Peyer's patch (tissue), 4 donors: ENCODE measurements at regions not wholly inside any gene's neighbourhood (a gene's known extent, or its start where the extent isn't known, plus 50 kb on each side); places are given as distances from the start of the nearest gene placed in this dataset.

Experiments used
- DNase-seq, 3 donors: peaks; one replicate each; pipeline ENCODE4 v3.0.0-alpha.2; 2017 to 2019
- H3K27ac ChIP-seq, 4 donors: fragments of 200-600 bp; sonication (generic); one replicate each; pipeline ENCODE4 v1.5.1; 2016 to 2019
- H3K27me3 ChIP-seq, 2 donors: fragments of 200-600 bp; sonication (generic); one replicate each; pipeline ENCODE4 v1.5.1; 2019
- H3K36me3 ChIP-seq, 3 donors: fragments of 200-600 bp; sonication (generic); one replicate each; pipeline ENCODE4 v1.5.1; 2016 to 2019
- H3K4me1 ChIP-seq, 4 donors: fragments of 200-600 bp; sonication (generic); one replicate each; pipeline ENCODE4 v1.5.1; 2016 to 2019
- H3K4me3 ChIP-seq, 4 donors: fragments of 200-600 bp; sonication (generic); 1 replicate in 3 of 4; 2 replicates in 1 of 4; pipeline ENCODE4 v1.5.1; 2016 to 2019; ENCODE audit warnings: mild to moderate bottlenecking in 1 of 4
- H3K9me3 ChIP-seq, 4 donors: fragments of 200-600 bp; sonication (generic); one replicate each; pipeline ENCODE4 v1.5.1; 2016 to 2019; ENCODE audit warnings: mild to moderate bottlenecking in 1 of 4
- POLR2A ChIP-seq, 2 donors: fragments of 450-650 bp; IDR thresholded peaks; one replicate each; pipeline ENCODE4 v1.5.1; 2017; ENCODE audit warnings: antibody characterized with exemption in 2 of 2, mild to moderate bottlenecking in 2 of 2, moderate library complexity in 2 of 2
- TF ChIP-seq, protein P1 (sequence below), 6 experiments: fragments of 450-650 bp in 4 of 6; fragments of 200-600 bp in 2 of 6; sonication (generic) in 1 of 6; IDR thresholded peaks; one replicate each; pipeline ENCODE4 v1.5.1; 2017 to 2019; ENCODE audit warnings: antibody characterized with exemption in 6 of 6, mild to moderate bottlenecking in 3 of 6, moderate library complexity in 1 of 6

DNA sequence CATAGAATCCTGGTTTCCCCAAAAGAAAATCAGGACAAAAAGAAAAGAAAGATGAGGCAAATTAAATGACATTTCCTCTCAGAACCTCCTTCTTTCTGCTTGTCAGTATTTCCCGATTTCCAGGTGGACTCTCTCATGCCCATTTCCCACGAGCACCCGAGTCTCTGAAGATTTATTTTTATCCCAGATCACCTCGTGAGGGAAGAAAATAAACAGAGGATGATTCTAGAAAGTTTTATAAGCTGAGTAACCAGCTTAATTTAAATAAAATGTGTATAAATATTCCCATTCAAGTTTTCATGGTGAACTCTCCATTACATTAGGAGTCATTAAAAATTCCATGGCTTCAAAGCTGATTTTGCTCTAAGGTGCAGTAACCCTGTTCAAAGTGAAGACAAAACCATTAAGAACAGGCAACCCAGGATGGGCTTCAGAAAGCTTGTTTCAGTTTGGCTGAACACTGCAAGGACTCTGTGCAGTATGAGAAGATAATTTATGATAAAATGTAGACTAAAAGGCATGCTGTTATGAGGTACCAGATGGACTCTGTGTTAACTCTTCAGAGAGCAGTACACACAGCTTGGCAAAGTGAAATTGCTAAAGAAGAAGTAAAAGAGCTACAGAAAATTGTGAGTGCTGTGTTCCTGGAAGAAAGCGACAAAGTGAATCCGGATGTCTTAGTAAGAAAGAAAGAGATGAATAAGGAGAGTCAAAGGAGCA, 521.3 kb upstream of the LRRN3 start:
- H3K4me3 ChIP-seq = no peak overlapping the region
- H3K27me3 ChIP-seq = no peaks in the 10 kb centered on the region
- TF ChIP-seq POLR2A (IDR thresholded peaks at IDR 0.05) = no peak
- TF ChIP-seq, protein P1, sequence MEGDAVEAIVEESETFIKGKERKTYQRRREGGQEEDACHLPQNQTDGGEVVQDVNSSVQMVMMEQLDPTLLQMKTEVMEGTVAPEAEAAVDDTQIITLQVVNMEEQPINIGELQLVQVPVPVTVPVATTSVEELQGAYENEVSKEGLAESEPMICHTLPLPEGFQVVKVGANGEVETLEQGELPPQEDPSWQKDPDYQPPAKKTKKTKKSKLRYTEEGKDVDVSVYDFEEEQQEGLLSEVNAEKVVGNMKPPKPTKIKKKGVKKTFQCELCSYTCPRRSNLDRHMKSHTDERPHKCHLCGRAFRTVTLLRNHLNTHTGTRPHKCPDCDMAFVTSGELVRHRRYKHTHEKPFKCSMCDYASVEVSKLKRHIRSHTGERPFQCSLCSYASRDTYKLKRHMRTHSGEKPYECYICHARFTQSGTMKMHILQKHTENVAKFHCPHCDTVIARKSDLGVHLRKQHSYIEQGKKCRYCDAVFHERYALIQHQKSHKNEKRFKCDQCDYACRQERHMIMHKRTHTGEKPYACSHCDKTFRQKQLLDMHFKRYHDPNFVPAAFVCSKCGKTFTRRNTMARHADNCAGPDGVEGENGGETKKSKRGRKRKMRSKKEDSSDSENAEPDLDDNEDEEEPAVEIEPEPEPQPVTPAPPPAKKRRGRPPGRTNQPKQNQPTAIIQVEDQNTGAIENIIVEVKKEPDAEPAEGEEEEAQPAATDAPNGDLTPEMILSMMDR (IDR thresholded peaks at IDR 0.05) = no peak
- no peak for DNase-seq
- H3K36me3 ChIP-seq = no peaks in the 10 kb centered on the region
- no peaks in the 10 kb centered on the region for H3K9me3 ChIP-seq
- no peak overlapping the region for H3K27ac ChIP-seq
- H3K4me1 ChIP-seq = no peaks in the 10 kb centered on the region

DNA sequence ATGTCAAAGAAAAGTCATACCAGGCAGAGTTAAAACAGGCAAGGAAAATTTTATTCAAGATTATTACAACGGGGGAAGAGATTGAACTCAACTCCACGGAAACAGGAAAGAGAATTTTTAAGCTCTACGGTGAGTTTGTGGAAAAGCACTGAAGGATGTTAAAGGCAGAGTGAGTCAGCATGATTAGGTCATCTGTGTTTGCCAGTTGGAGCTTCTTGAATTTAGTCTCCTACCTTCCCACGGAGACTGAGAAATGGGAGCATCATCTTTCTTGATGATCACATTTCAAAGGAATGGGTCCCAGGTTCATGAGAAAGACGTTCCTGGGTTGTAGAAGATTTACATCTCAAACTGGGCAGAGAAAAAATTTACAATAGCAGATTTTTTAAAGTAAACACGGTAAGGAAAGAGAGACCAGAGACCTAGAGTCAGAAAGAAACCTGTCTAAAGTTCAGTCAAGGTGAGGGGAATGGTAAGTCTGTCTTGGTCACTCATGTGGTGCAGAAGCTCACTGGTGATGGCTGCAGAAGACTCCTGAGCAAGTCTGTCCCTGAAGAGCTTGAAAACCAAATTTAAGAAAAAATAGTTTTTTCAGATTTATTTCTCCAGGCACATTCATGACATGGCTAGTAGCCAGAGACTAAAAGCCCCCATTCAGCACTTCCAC, 516.9 kb upstream of the LRRN3 start:
- no peaks in the 10 kb centered on the region for H3K9me3 ChIP-seq
- no peak overlapping the region for H3K4me3 ChIP-seq
- no peaks in the 10 kb centered on the region for H3K4me1 ChIP-seq
- H3K27ac ChIP-seq = no peak overlapping the region
- no peaks in the 10 kb centered on the region for H3K36me3 ChIP-seq
- no peaks in the 10 kb centered on the region for H3K27me3 ChIP-seq
- no peak for DNase-seq
- TF ChIP-seq, protein P1 (IDR thresholded peaks at IDR 0.05) = no peak
- TF ChIP-seq POLR2A (IDR thresholded peaks at IDR 0.05) = no peak

DNA sequence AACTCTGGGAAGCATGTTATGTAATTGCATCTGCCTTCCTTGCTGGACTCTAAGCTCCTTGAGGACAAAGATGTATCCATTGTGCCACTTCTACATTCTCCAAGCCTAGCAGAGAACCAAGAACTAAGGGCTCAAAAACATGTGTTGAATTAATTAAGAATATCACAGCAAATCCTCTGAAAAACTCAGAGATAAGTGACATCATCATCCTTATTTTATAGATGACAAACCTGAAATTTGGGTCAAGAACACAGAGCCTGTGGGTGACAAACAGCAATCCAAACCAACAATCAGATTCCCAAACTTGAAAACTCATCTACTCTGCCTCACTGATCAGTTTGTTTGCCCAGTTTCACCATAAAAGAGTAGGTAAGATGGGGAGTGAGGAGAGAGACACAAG, 503.6 kb upstream of the LRRN3 start:
- H3K36me3 ChIP-seq = no peaks in the 10 kb centered on the region
- no peaks in the 10 kb centered on the region for H3K9me3 ChIP-seq
- no peaks in the 10 kb centered on the region for H3K4me1 ChIP-seq
- DNase-seq = no peak
- H3K27ac ChIP-seq = no peak overlapping the region
- no peaks in the 10 kb centered on the region for H3K27me3 ChIP-seq
- no peak overlapping the region for H3K4me3 ChIP-seq
- TF ChIP-seq, protein P1 (IDR thresholded peaks at IDR 0.05) = no peak
- no peak for TF ChIP-seq POLR2A (IDR thresholded peaks at IDR 0.05)

DNA sequence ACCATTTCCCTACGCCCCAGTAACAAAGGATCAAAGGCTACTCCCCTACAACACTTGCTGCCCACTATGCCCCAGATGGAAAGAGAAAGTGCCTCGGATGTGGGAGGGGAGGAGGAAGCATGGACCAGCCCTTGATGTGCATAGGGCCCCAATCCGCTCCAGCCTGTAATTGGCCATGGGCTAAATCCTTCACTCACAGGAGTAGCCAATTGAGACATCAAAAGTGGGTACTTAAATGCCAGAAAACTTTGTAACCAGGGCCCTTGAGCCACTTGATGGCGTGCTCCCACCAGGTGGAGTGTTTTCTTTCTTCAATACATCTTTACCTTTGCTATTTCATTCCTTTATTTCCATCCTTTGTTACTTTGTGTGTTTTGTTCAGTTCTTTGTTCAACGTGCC, 500.5 kb upstream of the LRRN3 start:
- no peak for TF ChIP-seq POLR2A (IDR thresholded peaks at IDR 0.05)
- TF ChIP-seq, protein P1 (IDR thresholded peaks at IDR 0.05) = no peak
- DNase-seq = no peak
- Histone ChIP-seq H3K27me3 (no peaks in the 10 kb centered on the region), H3K27ac (no peak overlapping the region), H3K9me3 (no peaks in the 10 kb centered on the region), H3K4me3 (no peak overlapping the region), H3K4me1 (no peaks in the 10 kb centered on the region), H3K36me3 (no peaks in the 10 kb centered on the region)

DNA sequence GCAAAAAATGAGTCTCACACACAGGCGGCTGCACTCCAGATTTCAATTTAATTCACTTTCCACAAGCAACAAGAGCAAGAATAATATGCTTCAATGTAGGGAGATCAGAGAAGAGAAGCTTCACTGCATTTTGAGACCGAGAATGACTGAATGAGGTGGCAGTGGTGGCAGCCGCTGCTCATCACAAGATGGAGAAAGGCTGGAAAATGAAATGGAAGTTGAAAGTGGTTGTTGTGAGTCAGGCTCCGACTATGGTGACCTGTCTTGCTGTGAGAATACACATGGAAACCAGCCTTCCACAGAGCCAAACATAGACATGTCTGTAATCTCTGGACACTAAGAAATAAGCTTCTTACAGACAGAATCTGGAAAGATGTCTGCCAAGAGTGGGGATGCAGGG, 499.6 kb upstream of the LRRN3 start:
- H3K4me3 ChIP-seq = no peak overlapping the region
- H3K36me3 ChIP-seq = no peaks in the 10 kb centered on the region
- no peak overlapping the region for H3K27ac ChIP-seq
- H3K9me3 ChIP-seq = no peaks in the 10 kb centered on the region
- DNase-seq = no peak
- TF ChIP-seq, protein P1 (IDR thresholded peaks at IDR 0.05) = no peak
- no peak for TF ChIP-seq POLR2A (IDR thresholded peaks at IDR 0.05)
- H3K4me1 ChIP-seq = no peaks in the 10 kb centered on the region
- H3K27me3 ChIP-seq = no peaks in the 10 kb centered on the region
